ENCODE measurements at regions not wholly inside any gene's neighbourhood (a gene's known extent, or its start where the extent isn't known, plus 50 kb on each side); places are given as distances from the start of the nearest gene placed in this dataset.
"Not testable (repeated sequence)": the region's sequence is repeated elsewhere in the genome, so short reads cannot be mapped to it uniquely, and the experiment has no call there.

GRCh38 chr5:21574961-21575360, 1278.2 kb downstream of the CDH12 start:
- Histone ChIP-seq H3K9me3 (no peaks in the 10 kb centered on the region), H3K27ac (no peak overlapping the region), H3K4me3 (no peak overlapping the region), H3K36me3 (no peaks in the 10 kb centered on the region), H3K4me1 (no peaks in the 10 kb centered on the region), H3K27me3 (no peaks in the 10 kb centered on the region)
- intact Hi-C loops (cut with DNase I; ENCODE audit: low total_unique reads), result no loop called here
- no peak for TF ChIP-seq CTCF (IDR thresholded peaks at IDR 0.05)
- no peak for DNase-seq

- H3K4me3 ChIP-seq, result no peak overlapping the region
- H3K36me3 ChIP-seq, result no peaks in the 10 kb centered on the region
- intact Hi-C loops (cut with DNase I; ENCODE audit: low total_unique reads), result no loop called here
- no peak overlapping the region for H3K27ac ChIP-seq
- no peak for TF ChIP-seq CTCF (IDR thresholded peaks at IDR 0.05)
- H3K9me3 ChIP-seq, result no peaks in the 10 kb centered on the region
- no peaks in the 10 kb centered on the region for H3K27me3 ChIP-seq
- H3K4me1 ChIP-seq, result no peaks in the 10 kb centered on the region
- DNase-seq, result no peak
Measured at GRCh38 chr5:21574438-21574837, 1278.7 kb downstream of the CDH12 start.

GRCh38 chr5:21573416-21574314, 1279.5 kb downstream of the CDH12 start:
- Histone ChIP-seq H3K27me3 (no peaks in the 10 kb centered on the region), H3K36me3 (no peaks in the 10 kb centered on the region), H3K4me3 (no peak overlapping the region), H3K27ac (no peak overlapping the region), H3K9me3 (no peaks in the 10 kb centered on the region), H3K4me1 (no peaks in the 10 kb centered on the region)
- no peak for DNase-seq
- no peak for TF ChIP-seq CTCF (IDR thresholded peaks at IDR 0.05)
- intact Hi-C loops (cut with DNase I; ENCODE audit: low total_unique reads), result no loop called here

DNA sequence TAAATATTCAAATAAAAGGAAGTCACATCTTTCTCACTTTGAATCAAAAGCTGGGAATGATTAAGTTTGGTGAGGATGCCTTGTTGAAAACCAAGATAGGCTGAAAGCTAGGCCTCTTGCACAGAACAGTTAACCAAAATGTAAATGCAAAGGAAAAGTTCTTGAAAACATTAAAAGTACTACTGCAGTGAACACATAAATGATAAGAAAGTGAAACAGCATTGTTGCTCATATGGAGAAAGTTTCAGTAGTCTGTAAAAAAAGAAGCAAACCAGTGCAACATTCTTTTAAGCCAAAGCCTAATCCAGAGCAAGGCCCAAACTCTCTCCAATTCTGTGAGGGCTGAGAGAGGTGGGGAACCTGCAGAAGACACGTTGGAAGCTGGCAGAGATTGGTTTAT, 1281.9 kb downstream of the CDH12 start:
- H3K36me3 ChIP-seq; H3K27me3 ChIP-seq; H3K4me1 ChIP-seq; H3K9me3 ChIP-seq; H3K4me3 ChIP-seq; DNase-seq; H3K27ac ChIP-seq; intact Hi-C loops (cut with DNase I; ENCODE audit: low total_unique reads): not testable (repeated sequence)

GRCh38 chr5:21559109-21559508, 1294.0 kb downstream of the CDH12 start:
- intact Hi-C loops (cut with DNase I; ENCODE audit: low total_unique reads); H3K4me3 ChIP-seq; H3K27me3 ChIP-seq; H3K9me3 ChIP-seq; H3K27ac ChIP-seq; H3K36me3 ChIP-seq; H3K4me1 ChIP-seq; DNase-seq: not testable (repeated sequence)

- H3K4me3 ChIP-seq; H3K9me3 ChIP-seq; H3K27ac ChIP-seq; intact Hi-C loops (cut with DNase I; ENCODE audit: low total_unique reads); H3K27me3 ChIP-seq; H3K4me1 ChIP-seq; DNase-seq; H3K36me3 ChIP-seq: not testable (repeated sequence)
Measured at GRCh38 chr5:21552263-21552662, 1300.9 kb downstream of the CDH12 start.

DNA sequence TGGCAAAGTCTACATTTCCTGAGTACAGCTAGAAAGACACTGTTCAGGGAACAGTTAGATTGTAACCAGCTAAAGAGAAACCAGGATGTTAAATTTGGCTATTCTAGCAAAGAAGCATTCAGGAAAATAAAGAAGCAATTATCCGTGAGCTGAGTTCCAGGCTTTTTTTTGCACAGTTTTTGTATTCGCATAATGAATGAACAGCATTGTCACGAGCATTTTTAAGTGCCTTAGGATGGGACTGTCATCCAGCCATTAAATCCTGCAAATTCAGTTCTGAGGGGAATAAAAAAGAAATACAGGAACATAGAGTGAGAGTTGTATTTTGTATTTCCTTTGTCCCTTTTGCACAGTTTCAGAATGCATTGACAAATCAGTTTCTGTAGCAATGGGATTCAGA, 1302.2 kb downstream of the CDH12 start:
- H3K4me3 ChIP-seq; H3K27ac ChIP-seq; H3K36me3 ChIP-seq; H3K4me1 ChIP-seq; H3K27me3 ChIP-seq; DNase-seq; H3K9me3 ChIP-seq; intact Hi-C loops (cut with DNase I; ENCODE audit: low total_unique reads): not testable (repeated sequence)

GRCh38 chr5:21547656-21548055, 1305.5 kb downstream of the CDH12 start:
- H3K36me3 ChIP-seq; DNase-seq; intact Hi-C loops (cut with DNase I; ENCODE audit: low total_unique reads); H3K27ac ChIP-seq; H3K9me3 ChIP-seq; H3K4me3 ChIP-seq; H3K4me1 ChIP-seq; H3K27me3 ChIP-seq: not testable (repeated sequence)

DNA sequence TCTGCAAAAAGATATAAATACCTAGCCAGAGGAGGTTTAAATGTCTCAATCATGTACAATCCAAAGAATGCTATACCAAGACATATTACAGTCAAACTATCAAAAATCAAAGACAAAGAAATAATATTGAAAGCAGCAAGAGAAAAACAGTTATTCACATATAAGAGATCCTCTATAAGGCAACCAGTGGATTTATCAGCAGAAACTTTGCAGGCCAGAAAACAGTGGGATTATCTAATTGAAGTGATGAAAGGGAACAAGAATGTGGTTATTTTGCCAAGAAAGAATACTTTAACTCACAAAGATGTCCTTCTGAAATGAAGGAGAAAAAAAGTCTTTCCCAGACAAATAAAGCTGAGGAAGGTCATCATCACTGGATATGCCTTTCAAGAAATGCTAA, 1318.0 kb downstream of the CDH12 start:
- H3K27me3 ChIP-seq; H3K4me1 ChIP-seq; intact Hi-C loops (cut with DNase I; ENCODE audit: low total_unique reads); H3K36me3 ChIP-seq; H3K9me3 ChIP-seq; DNase-seq; H3K4me3 ChIP-seq; H3K27ac ChIP-seq: not testable (repeated sequence)

DNA sequence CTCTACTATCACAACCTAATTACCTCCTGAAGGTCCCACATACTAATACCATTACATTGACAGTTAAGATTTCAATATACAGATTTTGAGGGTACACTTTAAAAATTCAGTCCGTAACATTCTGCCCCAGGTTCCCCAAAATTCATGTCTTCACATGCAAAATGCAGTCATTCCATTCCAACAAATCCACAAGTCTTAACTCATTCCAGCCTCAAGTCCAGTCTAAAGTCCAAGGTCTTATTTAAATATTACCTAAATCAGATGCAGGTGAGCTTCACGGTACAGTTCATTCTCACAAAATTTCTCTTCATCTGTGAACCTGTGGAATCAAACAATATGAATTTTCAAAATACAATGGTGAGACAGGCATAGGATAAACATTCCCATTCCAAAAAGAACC, 1332.0 kb downstream of the CDH12 start:
- H3K4me1 ChIP-seq; H3K9me3 ChIP-seq; DNase-seq; intact Hi-C loops (cut with DNase I; ENCODE audit: low total_unique reads); H3K27ac ChIP-seq; H3K4me3 ChIP-seq; H3K36me3 ChIP-seq; H3K27me3 ChIP-seq: not testable (repeated sequence)

- H3K4me1 ChIP-seq; H3K27ac ChIP-seq; DNase-seq; H3K4me3 ChIP-seq; H3K27me3 ChIP-seq; intact Hi-C loops (cut with DNase I; ENCODE audit: low total_unique reads); H3K9me3 ChIP-seq: not testable (repeated sequence)
- peaks cover 16 to 35% (median 25%) of the 10 kb centered on the region in 3 donors for H3K36me3 ChIP-seq
Measured at GRCh38 chr5:21496926-21497325, 1356.2 kb downstream of the CDH12 start.

Data from tibial artery (tissue), 4 donors.